GM12878 (cell line): ENCODE measurements at regions not wholly inside any gene's neighbourhood (a gene's known extent, or its start where the extent isn't known, plus 50 kb on each side); places are given as distances from the start of the nearest gene placed in this dataset.

Experiments used
- DPF2 ChIP-seq: fragments of 450-650 bp; IDR thresholded peaks from 2 replicates; pipeline ENCODE4 v1.6.1; 2017; ENCODE audit warnings: mild to moderate bottlenecking
- EED ChIP-seq: sonication (generic); IDR thresholded peaks from 2 replicates; pipeline ENCODE4 v1.6.1; 2016; ENCODE audit warnings: antibody characterized with exemption, low read depth
- FOS ChIP-seq: IDR thresholded peaks from 3 replicates; pipeline ENCODE4 v1.6.1; 2011; ENCODE audit warnings: borderline replicate concordance; ENCODE audit not compliant: insufficient read length; ENCODE audit errors: extremely low read depth
- MEF2A ChIP-seq: IDR thresholded peaks from 2 replicates; pipeline ENCODE4 v1.6.1; 2011; ENCODE audit warnings: low read depth, mild to moderate bottlenecking, low read length, moderate library complexity; ENCODE audit not compliant: insufficient read depth
- MXI1 ChIP-seq: fragments of 150-350 bp; IDR thresholded peaks from 2 replicates; pipeline ENCODE4 v1.6.1; 2011; ENCODE audit warnings: low read depth, mild to moderate bottlenecking, inconsistent platforms, low read length, improper control_type of control experiment
- MYC ChIP-seq: IDR thresholded peaks from 2 replicates; pipeline ENCODE4 v1.6.1; 2011; ENCODE audit warnings: mild to moderate bottlenecking, low read length, moderate library complexity, inconsistent platforms; ENCODE audit not compliant: insufficient read depth, insufficient replicate concordance, insufficient read length, severe bottlenecking
- SIN3A ChIP-seq: IDR thresholded peaks from 2 replicates; pipeline ENCODE4 v1.6.1; 2012; ENCODE audit warnings: low read depth, low read length, improper control_type of control experiment
- SREBF1 ChIP-seq: IDR thresholded peaks from 2 replicates; pipeline ENCODE4 v1.6.1; 2012; ENCODE audit warnings: mild to moderate bottlenecking, low read length
- ZNF384 ChIP-seq: IDR thresholded peaks from 2 replicates; pipeline ENCODE4 v1.6.1; 2012; ENCODE audit warnings: low read depth, mild to moderate bottlenecking, low read length, improper control_type of control experiment, borderline replicate concordance
- TF ChIP-seq, protein P1 (sequence below): IDR thresholded peaks from 2 replicates; pipeline ENCODE4 v1.6.1; 2012; ENCODE audit warnings: low read length, inconsistent platforms
- TF ChIP-seq, protein P2 (sequence below): IDR thresholded peaks from 2 replicates; pipeline ENCODE4 v1.6.1; 2012; ENCODE audit warnings: low read depth, low read length, improper control_type of control experiment
- TF ChIP-seq, protein P3 (sequence below): IDR thresholded peaks from 2 replicates; pipeline ENCODE4 v1.6.1; 2012; ENCODE audit warnings: low read depth, low read length, improper control_type of control experiment
- TF ChIP-seq, protein P4 (sequence below): fragments of 450-650 bp; IDR thresholded peaks from 2 replicates; pipeline ENCODE4 v1.6.1; 2017; ENCODE audit warnings: borderline replicate concordance
- TF ChIP-seq, protein P5 (sequence below): fragments of 450-650 bp; formaldehyde crosslinking; IDR thresholded peaks from 2 replicates; pipeline ENCODE4 v1.5.0; 2022; ENCODE audit warnings: mild to moderate bottlenecking, missing genetic modification characterization
- TF ChIP-seq, protein P6 (sequence below): fragments of 450-650 bp; IDR thresholded peaks from 2 replicates; pipeline ENCODE4 v1.6.1; 2017; ENCODE audit warnings: mild to moderate bottlenecking, moderate library complexity

DNA sequence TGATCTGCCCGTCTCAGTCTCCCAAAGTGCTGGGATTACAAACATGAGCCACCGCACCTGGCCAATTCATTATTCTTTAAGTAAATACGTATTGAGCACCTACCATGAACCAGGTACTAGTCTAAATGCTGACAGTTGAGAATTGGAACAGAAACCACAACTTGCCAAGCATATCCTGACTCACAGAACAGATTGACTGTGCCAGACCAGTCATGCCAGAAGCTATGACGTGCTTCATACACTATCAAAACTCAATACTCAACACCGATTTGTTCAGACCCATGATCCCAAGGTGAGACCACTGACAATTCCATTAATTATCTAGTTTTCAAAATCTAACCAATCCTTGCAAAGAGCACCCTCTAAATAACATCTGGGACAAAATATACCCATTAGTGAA lies 148.6 kb downstream of the B3GNT2 start (continued):
- TF ChIP-seq, protein P1, sequence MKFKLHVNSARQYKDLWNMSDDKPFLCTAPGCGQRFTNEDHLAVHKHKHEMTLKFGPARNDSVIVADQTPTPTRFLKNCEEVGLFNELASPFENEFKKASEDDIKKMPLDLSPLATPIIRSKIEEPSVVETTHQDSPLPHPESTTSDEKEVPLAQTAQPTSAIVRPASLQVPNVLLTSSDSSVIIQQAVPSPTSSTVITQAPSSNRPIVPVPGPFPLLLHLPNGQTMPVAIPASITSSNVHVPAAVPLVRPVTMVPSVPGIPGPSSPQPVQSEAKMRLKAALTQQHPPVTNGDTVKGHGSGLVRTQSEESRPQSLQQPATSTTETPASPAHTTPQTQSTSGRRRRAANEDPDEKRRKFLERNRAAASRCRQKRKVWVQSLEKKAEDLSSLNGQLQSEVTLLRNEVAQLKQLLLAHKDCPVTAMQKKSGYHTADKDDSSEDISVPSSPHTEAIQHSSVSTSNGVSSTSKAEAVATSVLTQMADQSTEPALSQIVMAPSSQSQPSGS, result peak; percentile 72; the same call in 1 of the 2 replicates
- TF ChIP-seq SREBF1 (no peak), MYC (no peak), ZNF384 (no peak), SIN3A (no peak), MXI1 (no peak), FOS (no peak), EED (peak; percentile 81), DPF2 (peak; percentile 55), MEF2A (no peak)
- TF ChIP-seq, protein P2, sequence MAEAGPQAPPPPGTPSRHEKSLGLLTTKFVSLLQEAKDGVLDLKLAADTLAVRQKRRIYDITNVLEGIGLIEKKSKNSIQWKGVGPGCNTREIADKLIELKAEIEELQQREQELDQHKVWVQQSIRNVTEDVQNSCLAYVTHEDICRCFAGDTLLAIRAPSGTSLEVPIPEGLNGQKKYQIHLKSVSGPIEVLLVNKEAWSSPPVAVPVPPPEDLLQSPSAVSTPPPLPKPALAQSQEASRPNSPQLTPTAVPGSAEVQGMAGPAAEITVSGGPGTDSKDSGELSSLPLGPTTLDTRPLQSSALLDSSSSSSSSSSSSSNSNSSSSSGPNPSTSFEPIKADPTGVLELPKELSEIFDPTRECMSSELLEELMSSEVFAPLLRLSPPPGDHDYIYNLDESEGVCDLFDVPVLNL, result no peak
- TF ChIP-seq, protein P3, sequence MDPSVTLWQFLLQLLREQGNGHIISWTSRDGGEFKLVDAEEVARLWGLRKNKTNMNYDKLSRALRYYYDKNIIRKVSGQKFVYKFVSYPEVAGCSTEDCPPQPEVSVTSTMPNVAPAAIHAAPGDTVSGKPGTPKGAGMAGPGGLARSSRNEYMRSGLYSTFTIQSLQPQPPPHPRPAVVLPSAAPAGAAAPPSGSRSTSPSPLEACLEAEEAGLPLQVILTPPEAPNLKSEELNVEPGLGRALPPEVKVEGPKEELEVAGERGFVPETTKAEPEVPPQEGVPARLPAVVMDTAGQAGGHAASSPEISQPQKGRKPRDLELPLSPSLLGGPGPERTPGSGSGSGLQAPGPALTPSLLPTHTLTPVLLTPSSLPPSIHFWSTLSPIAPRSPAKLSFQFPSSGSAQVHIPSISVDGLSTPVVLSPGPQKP, result no peak
- TF ChIP-seq, protein P4, sequence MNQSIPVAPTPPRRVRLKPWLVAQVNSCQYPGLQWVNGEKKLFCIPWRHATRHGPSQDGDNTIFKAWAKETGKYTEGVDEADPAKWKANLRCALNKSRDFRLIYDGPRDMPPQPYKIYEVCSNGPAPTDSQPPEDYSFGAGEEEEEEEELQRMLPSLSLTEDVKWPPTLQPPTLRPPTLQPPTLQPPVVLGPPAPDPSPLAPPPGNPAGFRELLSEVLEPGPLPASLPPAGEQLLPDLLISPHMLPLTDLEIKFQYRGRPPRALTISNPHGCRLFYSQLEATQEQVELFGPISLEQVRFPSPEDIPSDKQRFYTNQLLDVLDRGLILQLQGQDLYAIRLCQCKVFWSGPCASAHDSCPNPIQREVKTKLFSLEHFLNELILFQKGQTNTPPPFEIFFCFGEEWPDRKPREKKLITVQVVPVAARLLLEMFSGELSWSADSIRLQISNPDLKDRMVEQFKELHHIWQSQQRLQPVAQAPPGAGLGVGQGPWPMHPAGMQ, result no peak
- TF ChIP-seq, protein P5, sequence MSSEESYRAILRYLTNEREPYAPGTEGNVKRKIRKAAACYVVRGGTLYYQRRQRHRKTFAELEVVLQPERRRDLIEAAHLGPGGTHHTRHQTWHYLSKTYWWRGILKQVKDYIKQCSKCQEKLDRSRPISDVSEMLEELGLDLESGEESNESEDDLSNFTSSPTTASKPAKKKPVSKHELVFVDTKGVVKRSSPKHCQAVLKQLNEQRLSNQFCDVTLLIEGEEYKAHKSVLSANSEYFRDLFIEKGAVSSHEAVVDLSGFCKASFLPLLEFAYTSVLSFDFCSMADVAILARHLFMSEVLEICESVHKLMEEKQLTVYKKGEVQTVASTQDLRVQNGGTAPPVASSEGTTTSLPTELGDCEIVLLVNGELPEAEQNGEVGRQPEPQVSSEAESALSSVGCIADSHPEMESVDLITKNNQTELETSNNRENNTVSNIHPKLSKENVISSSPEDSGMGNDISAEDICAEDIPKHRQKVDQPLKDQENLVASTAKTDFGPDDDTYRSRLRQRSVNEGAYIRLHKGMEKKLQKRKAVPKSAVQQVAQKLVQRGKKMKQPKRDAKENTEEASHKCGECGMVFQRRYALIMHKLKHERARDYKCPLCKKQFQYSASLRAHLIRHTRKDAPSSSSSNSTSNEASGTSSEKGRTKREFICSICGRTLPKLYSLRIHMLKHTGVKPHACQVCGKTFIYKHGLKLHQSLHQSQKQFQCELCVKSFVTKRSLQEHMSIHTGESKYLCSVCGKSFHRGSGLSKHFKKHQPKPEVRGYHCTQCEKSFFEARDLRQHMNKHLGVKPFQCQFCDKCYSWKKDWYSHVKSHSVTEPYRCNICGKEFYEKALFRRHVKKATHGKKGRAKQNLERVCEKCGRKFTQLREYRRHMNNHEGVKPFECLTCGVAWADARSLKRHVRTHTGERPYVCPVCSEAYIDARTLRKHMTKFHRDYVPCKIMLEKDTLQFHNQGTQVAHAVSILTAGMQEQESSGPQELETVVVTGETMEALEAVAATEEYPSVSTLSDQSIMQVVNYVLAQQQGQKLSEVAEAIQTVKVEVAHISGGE (CRISPR knock-in tag), result no peak
- TF ChIP-seq, protein P6, sequence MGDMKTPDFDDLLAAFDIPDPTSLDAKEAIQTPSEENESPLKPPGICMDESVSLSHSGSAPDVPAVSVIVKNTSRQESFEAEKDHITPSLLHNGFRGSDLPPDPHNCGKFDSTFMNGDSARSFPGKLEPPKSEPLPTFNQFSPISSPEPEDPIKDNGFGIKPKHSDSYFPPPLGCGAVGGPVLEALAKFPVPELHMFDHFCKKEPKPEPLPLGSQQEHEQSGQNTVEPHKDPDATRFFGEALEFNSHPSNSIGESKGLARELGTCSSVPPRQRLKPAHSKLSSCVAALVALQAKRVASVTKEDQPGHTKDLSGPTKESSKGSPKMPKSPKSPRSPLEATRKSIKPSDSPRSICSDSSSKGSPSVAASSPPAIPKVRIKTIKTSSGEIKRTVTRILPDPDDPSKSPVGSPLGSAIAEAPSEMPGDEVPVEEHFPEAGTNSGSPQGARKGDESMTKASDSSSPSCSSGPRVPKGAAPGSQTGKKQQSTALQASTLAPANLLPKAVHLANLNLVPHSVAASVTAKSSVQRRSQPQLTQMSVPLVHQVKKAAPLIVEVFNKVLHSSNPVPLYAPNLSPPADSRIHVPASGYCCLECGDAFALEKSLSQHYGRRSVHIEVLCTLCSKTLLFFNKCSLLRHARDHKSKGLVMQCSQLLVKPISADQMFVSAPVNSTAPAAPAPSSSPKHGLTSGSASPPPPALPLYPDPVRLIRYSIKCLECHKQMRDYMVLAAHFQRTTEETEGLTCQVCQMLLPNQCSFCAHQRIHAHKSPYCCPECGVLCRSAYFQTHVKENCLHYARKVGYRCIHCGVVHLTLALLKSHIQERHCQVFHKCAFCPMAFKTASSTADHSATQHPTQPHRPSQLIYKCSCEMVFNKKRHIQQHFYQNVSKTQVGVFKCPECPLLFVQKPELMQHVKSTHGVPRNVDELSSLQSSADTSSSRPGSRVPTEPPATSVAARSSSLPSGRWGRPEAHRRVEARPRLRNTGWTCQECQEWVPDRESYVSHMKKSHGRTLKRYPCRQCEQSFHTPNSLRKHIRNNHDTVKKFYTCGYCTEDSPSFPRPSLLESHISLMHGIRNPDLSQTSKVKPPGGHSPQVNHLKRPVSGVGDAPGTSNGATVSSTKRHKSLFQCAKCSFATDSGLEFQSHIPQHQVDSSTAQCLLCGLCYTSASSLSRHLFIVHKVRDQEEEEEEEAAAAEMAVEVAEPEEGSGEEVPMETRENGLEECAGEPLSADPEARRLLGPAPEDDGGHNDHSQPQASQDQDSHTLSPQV, result no peak
